Putamen (tissue), 1 donor: ENCODE measurements at regions not wholly inside any gene's neighbourhood (a gene's known extent, or its start where the extent isn't known, plus 50 kb on each side); places are given as distances from the start of the nearest gene placed in this dataset.

Experiments
- DNase-seq: peaks from one replicate; pipeline ENCODE4 v3.0.0-alpha.2; 2016; ENCODE audit warnings: low spot score

DNA sequence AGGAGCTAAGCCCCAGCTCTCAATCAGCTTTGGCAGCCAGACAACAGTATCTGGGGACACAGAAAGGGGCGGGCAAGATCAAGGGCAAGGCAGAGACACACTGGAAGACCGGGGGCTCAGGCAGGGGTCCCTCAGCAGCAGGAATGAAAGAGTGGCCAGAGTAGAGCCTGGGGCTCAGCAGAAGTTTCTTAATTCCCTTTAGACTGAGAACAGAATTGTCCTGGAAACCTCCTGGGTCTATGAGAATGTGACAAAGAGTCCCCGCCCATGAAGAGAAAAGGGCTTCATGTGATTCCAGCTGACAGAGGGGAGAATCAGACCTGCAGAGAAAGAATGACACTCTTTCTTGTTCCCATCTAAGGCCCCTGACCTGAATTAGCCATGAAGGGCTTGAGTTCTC lies 95.2 kb upstream of the CTNNB1 start:
- DNase-seq: no peak

DNA sequence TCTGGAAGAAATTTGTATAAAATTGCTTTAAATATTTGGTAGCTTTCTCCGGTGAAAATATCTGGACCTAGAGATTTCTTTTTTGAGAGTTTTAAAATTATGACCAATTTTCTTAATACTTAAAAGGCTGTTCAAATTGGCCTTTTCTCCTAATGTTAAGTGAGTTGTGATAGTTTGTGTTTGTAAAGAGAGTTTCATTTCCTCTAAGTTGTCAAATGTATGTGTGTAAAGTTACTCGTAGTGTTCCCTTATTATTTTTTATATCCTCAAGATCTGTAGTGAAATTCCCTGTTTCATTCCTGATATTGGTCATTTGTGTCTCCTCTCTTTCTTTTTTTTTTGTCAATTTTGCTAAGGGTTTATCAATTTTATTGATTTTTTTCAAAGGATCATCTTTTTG lies 92.6 kb upstream of the CTNNB1 start:
- no peak for DNase-seq

DNA sequence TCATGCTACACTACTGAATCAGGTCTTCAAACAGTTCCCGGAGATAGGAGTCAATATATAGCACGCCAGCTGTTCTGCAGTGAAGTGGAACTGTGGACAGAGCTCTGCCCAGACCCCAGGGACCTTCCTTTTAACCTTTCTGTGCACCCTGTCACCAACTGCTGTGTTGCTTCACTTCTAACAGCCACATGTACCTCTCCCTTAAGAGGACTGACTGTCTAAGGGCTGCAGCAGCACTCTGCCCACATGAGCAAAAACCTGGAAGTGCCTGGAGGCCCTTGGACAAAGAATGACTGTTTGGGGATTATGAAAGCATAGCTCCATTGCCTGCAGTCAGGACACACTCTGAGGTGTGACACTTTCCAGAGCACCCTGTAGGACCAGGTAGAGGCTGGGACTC lies 88.3 kb upstream of the CTNNB1 start:
- DNase-seq: no peak

DNA sequence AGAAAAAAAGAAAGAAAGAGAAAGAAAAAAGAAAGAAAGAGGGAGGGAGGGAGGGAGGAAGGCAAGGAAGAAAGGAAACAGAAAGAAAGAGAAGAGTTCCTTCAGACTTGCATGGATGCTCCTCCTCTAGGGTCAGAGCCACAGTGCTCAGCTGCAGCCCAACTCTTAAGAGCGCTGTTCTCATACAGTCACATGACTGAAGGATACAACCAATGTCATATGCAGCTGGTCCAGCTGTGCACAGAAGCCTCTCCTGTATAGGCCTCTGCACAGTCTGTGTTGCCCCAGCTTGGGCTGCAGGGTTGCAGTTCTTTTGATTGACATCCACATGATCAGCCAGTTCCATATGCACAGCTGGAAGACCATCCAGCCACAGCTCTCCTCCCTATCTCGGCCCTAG lies 86.8 kb upstream of the CTNNB1 start:
- DNase-seq: no peak

DNA sequence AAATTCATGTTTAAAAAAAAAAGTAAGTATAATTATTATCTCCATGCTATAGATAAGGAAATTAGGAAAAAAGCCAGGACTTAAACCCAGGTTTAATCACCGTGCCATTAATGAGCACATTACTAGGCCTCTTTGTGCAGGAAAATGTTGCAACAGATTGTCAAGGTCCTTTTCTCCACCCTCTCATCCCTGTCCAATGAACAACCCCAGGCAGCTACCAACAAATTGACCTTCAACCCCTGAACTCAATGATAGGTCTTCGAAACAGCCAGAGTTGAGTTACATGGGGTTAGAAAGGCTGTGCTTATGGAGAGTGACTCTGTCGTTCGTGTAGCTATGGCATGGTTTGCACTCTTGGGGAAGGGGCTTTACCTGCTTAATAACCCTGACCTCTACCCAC lies 84.2 kb upstream of the CTNNB1 start:
- no peak for DNase-seq

DNA sequence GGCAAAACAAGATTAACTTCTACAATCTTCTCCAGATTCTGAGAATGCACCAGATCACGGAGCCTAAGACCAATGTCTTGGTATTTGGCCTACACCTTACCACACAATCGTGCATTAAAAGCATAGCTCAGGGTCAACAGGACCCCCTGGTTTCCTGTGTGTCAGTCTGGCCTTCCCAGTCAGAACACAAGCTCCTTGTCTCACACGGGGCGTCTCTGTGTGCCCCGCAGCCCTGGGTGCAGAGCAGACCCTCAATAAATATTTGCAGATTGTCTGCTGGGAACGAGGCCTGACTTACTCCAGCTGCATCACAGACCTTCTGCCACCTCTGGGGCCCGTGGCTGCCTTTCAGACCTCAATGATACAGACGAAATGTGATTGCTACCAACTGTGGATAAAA lies 82.5 kb upstream of the CTNNB1 start:
- DNase-seq: no peak

DNA sequence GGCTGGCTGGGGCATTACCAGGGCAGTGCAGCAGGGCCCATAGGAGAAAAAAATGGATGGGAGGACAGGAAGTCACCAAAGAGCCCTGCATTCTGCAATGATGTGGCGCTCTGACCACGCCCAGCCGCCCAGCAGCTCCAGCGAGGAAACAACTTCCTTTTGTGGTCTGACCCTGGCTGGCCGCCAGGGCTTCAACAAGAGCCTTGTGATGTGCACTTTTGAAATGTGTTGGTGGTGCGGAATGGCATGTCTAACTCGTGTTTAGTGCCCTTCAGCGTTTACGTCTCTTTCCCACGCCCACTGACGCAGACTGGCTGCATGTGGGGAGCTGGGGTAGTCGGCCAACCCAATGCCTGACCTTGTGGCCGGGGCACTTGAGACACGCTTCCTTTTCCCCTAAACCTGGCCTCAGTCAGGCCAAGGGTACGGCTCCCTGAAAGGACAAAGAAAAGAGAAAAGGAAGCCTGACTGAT lies 81.9 kb upstream of the CTNNB1 start:
- DNase-seq: peak; percentile 79

DNA sequence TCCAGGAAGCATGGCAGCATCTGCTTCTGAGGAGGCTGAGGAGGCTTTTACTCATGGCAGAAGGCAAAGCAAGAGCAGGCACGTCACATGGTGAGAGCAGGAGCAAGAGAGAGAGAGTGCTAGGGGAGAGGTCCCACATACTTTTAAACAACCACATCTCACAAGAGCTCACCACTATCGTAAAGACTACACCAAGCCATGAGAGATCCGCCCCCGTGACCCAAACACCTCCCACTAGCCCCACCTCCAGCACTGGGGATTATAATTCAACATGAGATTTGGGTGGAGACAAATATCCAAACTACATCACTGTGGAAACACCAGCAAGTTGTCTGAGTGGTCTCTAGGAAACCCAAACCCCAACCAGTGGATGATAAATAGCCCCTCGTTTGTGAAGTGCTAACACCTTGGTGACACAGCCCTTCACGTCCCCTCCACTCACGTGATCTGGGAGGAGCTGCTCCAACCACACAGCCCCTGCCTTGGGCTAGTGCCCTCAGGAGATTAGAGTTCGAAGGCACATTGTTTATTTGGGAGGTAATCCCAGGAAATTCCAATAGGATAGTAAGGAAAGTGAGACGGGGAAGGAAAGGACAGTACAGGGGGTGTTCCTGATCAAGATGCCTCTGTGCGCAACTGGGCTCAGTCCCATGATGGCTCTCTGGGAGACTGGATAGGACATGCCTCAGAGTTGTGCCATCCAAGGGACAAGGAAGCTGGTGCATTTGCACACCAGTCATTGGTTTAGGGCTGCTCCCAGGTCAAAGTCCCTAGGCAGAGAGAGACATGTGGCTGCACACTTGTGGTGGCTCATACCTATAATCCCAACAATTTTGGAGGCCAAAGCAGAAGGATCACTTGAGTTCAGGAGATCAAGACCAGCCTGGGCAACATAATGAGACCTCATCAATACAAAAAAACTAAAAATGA lies 80.6 kb upstream of the CTNNB1 start:
- no peak for DNase-seq

DNA sequence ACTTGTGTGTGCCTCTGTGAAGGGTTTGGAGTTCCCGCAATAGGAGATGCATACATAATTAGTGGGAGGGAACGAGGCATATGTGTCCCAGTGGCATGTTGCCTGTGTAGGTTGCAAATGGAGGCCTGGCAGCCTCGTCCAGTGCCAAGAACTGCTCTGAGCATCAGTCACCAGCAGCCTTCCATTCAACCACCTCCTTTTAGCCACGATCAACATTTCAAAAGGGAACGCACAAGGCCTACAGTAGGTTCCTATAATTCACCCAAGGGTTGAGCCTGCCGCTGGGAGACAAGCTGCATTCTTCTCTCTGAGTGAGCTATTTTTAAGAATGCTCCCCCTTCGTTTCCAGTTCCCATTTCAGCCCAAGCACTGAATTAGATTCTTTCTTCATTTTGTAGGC lies 78.8 kb upstream of the CTNNB1 start:
- DNase-seq: peak; percentile 25

DNA sequence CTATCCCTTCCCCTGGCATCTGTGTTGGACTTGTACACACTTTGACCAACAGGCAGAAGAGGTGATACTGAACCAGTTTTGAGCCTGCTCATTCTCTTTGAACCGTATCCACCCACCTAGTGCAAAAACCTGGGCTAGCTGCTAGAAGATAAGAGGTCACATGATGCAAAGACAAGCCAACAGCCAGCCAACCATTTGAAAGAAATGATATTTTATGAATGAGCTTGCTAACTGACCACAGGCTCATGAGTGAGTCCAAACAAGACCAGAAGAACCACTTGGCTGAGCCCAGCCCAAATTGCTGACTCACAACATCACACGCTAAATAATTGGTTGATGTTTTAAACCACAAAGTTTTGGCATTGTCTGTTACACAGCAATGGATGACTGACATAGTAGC lies 74.0 kb upstream of the CTNNB1 start:
- DNase-seq: no peak

DNA sequence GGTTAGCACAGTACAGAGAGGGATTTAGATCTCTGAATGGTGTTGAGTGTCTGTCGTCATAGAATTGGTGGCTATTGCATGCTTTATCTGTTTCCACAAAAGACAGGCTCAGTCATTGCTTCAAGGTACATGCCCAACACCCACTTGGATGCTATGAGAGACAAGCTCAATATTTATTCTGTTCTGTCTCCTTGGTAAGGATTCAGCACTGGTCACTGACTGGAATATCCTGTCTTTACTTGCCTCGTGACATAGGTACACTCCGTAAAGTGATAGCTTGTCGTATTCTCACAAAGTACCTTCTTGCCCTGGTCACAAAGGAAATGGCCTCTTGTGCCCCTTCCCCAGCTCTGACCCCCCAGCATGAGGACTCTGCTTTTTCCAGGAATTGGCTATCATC lies 72.8 kb upstream of the CTNNB1 start:
- no peak for DNase-seq

DNA sequence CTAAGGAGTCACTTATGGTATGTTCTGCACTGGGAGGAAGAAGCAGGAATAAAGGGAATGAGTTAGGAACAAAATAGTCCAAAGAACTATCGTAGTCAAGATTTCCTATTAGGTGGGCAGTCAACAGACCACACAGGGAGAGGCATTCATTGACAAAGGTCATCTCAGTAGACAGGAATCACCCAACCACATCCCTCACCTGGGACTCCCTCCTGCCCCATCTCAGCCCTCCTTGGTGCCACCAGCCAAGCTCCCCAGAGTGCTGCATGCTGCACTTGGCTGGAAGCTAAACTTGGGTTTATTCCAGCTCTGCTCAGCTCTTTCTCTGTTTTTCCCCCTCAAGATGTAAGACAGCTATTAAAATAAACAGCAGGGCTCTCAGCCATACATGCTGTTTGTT lies 72.3 kb upstream of the CTNNB1 start:
- no peak for DNase-seq

DNA sequence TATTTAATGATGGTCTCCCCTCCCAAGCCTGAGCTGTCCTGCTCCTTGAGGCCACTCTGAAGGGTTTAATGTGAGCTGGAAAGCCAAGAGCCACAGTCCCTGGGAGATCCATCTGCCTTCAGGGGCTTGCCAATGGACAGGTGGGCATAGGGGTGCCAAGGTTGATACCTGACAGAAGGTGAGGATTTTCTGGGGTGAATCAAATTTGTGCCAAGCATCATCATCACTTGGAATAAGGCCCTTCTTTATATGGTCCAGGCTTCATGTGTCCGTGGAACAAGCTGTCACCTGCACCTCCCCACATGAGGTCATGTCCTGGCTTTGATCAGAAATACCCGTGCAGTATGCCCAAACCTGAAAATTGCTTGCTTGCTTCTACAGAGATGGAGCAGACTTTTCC lies 71.9 kb upstream of the CTNNB1 start:
- DNase-seq: no peak

DNA sequence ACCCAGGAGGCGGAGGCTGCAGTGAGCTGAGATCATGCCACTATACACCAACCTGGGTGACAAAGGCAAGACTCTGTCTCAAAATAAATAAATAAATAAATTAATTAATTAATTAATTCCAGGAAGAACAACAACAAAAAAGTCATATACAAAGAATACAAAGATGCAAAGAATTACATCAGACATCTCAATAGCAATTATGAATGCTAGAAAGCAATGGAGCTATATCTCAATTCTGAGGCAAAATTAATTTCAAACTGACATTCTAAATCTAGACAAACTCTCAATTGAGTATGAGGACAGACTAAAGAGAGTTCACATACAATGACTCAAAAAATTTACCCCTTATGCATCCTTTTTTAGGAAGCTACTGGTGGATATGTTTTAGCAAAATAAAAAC lies 69.6 kb upstream of the CTNNB1 start:
- DNase-seq: no peak

DNA sequence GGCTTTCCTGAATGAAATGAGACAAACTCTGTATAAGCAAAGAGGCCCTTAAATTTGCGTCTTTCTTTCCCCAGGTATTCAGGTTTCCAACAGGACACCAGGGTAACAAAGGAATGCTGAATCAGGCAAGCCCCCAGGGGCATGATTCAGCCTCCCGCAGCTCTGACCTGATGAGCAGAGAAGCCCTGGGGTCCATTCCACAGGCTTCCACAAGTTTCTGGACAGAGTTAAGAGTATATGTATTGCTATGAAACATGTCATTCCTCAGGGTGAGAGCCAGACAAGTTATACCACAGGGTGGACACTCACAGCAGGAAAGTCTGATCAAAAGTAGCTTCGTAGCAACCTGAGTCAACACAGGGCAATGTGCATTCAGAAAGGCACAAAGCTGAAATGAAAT lies 68.1 kb upstream of the CTNNB1 start:
- DNase-seq: no peak

DNA sequence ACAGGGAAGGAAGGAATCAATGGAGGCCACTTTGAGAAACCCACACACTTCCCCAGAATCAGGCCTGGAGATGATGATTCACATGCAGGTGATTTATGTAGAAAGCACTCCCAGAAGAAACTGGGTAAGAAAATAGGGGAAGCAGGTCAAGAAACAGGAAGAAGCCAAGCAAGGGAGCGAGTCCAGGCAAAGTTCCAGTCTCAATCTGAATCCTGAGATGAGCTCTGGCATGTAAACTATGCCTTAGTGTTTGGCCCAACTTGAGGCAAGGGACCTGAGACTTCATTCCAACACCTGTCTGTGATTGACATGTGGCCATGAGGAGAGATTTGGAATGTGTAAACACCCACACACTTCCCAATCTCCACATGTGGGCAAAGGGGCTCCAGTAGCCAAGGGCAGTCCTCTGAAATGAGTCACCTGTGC lies 61.6 kb upstream of the CTNNB1 start:
- DNase-seq: no peak

DNA sequence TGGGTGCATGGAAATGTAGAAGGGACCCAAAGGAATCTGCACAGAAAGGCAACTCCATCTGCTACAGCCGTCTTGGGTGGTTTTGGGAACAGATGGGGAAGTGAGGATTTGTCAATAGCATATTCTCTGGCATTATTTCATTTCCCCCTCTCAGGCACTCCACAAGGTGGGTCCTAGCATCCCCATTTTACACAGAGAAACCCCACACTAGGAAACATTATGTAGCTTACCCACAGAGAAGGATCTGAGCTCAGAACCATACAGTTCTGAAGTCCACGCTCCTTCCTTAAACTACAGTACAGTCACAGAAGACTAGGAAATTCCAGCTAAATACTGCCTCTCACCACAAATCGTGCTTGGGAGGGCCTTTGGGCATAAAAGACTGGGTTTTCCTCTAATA lies 61.2 kb upstream of the CTNNB1 start:
- no peak for DNase-seq

DNA sequence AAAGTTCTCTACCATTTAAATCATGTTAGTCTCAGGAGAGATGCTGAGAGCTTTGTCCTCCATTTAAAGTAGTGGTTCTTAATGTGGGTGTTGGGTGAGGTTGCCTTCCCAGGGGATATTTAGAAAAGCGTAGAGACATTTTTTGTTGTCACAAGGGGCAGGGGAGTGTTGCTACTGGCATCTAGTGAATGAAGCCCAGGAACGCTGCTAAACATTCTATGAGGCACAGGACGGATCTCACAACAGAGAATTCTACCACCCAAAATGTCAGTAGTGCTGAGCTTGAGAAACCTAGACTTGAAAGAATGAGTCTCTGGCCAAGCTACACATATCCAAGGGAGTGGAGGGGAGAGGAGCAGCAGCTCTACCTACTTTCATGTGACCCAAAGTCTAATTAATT lies 60.7 kb upstream of the CTNNB1 start:
- DNase-seq: no peak

DNA sequence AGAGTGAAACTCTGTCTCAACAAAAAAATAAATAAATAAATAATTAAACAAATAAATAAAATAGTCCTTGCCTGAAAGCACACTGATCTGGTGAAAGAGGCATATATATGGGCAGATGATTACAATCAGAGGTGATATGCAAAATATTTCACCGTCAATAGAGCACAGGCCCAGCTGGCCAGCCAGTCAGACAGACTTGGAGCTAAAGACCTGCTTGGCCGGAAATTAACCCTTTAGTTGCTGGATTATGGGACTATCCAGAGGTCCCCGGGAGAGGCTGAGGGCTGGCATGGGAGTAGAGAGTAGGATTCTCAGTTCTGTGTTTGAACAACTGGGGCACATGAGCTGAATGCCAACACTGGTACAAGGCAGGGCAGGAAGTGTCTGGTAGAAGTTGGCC lies 59.1 kb upstream of the CTNNB1 start:
- no peak for DNase-seq

DNA sequence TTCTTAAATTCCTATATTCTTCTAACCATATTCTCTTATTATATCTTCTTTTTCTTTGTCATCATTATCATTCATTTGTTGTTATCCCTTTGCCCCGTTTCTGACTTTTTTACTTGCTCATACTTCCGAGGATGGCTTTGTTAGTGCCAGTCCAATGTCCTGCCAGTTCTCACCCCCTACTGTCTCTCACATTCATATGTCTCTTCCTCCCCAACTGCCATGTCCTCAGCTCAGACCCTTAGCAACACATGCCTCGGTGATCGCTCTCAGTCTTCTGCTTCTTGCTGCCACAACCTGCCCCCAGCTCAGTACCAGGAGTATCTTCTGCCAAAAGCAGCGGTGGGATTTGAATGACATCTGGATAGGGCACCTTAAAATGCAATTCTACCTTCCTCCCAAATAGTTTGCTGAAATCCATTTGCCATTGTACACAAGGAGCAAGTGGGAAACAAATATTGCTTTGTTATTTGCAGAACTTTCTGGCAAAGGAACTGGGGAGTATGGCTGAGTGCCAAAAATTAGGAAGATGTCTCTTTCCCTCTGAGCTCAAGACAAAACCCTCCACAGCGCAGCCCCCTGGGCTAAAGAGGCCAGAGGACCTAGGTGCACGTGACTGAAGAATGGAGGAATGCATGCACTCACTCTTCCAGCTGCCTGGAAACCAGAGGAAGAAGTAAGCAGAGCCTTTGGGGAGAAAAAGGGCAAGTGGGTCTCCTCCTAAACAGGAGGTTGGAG lies 57.7 kb upstream of the CTNNB1 start:
- no peak for DNase-seq

DNA sequence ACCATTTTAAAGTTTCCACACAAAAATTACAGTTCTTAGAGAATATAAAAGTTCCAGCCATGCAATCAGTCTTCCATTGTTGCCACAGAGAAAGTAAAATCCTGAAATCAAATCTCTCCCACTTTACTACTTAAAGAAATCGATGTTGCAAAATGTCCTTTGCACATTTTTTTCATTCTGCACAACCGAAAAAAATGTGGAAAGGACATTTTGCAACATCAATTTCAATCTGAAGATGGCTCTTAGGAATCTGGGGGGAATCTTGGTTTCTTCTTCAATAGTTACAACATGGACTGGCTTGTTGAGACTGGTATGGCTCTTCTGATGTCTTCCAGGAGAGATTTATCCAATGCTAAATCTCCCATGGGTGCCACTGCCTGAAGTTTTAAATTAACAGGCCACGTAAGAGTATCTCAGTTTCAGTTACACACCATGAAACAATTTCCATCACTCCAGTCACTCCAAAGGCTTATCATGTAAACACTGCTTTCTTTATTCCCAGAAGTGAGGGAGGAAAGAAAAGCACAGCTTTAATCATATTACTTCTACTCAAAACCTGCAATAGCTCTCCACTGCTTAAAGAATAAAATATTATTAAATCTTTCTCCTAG lies 55.8 kb upstream of the CTNNB1 start:
- no peak for DNase-seq

DNA sequence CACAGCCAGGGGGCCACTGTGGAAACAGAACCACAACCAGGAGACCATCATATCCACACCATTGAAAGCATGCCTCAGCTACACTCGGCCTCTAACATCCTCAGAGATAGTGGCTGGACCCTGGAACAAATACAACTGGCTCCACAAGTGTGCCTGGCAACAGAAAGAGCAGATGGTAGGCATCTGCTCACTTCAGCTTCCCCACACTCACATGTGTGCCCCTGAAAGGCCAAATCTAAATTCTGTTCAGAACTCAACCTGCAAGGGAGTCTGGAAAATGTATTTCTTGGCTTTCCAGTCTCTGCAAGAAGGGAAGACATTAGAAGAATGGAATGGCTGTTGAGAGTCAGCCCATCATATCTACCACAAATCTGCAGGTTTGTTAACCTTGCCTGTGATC lies 54.7 kb upstream of the CTNNB1 start:
- no peak for DNase-seq

DNA sequence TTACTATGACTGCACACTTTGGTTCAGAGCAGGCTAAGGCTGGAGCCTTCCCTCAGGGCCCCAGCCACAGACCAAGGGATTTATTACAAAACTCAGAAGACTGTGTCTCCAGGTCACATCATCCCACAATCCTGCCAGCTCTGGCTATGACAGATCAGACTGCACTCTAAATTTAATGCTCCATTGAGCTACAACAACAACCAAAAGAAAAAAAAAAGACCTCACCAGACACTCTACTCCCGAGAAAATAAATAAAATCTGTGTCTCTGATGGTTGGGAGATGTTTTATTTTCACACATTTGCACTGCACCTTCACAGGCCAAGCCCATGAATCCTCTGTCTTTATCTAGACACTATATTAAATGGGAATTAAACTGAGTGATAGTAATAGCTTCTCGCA lies 50.8 kb upstream of the CTNNB1 start:
- DNase-seq: no peak
